Fibroblast of skin of left quadriceps (primary cell): ENCODE measurements at regions not wholly inside any gene's neighbourhood (a gene's known extent, or its start where the extent isn't known, plus 50 kb on each side); places are given as distances from the start of the nearest gene placed in this dataset.

Experiments used
- DNase-seq, 2 experiments: peaks; one replicate each; pipeline ENCODE4 v3.0.0-alpha.2; 2013; ENCODE audit warnings: low read depth in 2 of 2

DNA sequence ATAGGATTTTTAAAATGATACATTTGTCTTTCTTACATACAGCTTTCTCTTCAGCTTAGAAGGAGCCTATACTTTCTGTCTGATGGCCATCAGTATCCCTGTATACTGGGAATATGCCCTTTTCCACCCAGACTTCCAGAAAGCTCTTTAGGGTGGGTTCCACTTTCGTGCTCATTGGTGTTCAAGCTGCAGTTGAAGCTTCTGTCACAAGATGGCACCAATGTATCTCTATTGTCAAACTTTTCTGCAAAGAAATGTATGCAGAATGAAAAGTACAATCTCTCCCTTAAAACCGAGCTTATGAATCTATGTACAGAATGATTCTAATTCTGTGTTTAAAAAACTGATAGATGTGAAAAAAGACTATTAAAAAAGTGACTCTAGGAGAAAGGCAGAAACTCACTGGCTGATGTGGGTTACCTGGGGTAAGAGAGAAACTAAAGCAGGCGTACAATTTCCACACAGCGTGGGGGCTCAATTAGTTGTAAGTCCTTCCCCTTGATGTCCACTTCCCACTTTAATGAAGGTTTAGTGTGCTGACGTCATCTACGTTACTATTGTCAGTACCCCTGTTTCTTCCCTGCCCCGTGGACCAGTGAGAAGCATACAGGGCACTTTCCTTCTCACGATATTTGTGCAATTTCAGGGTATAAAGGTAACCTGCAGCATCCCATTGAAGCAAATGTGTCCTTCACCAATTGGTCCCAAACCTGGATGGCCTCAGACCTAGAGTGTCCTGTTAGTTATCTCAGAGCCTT lies 57.3 kb upstream of the TCEAL2 start:
- DNase-seq: peak; percentile 0 to 1

DNA sequence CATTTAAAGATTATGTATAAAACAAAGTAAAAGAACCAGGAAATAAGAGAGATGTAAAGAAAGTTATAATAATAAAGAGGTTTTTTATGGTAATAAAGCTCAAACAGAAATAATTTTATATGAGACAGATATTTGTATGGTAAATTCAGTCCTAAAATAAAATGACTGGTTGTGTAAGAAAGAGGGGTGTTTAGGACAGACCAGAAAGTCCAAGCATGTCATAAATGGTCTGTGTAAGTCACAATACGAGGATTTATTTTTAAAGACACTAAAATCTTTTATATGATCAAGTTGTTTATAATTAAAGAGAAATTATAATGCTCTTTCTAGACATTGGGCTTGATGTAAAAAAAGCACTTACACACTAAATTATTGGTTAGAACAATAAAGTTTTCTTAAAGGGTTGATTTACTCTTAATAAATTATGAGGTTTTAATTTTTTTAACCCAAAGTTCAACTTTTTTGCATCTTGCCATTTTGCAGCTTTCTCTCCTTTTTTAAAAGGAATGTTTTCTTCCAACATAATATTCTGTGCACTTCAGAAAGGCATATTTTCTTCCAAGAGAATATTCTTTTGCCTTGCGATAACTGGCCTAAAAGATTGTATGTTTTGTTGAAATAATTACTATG lies 61.9 kb upstream of the TCEAL2 start:
- no peak for DNase-seq

DNA sequence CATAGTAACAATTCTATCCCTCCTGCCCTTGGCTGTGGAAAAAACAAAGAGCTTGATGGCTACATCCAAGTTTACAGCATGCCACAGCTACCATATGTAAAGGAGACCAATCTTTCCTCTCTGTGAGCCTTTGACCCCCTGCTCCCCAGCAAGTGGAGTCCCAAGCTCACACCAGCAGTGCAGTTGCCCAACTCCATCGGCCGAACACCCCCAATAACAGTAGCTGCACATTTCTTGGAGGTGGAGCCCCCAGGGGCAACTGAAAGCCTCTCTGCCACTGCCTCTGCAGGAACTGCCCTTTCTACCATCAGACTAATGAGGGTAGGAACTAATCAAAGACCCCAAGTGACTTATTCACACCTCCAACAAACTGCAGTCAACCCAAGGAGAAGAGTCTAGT lies 81.0 kb upstream of the TCEAL2 start:
- DNase-seq: no peak

DNA sequence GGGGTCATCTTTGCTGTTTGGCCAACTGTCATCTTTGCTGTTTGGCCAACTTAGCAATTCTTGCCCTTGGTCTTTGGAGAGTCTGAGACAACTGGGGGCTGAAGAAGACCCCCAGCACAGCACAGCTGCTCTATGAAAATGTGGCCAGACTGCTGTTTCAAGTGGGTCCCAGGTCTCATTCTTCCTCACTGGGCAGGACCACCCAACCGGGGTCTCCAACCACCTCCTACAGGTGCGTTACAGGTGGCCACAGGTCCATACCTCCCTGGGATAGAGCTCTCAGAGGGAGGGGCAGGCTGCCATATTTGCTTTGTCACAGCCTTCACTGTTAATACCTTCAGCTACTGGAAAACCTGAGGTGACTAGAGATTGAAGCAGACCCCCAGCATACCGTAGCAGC lies 82.1 kb upstream of the TCEAL2 start:
- DNase-seq: no peak

DNA sequence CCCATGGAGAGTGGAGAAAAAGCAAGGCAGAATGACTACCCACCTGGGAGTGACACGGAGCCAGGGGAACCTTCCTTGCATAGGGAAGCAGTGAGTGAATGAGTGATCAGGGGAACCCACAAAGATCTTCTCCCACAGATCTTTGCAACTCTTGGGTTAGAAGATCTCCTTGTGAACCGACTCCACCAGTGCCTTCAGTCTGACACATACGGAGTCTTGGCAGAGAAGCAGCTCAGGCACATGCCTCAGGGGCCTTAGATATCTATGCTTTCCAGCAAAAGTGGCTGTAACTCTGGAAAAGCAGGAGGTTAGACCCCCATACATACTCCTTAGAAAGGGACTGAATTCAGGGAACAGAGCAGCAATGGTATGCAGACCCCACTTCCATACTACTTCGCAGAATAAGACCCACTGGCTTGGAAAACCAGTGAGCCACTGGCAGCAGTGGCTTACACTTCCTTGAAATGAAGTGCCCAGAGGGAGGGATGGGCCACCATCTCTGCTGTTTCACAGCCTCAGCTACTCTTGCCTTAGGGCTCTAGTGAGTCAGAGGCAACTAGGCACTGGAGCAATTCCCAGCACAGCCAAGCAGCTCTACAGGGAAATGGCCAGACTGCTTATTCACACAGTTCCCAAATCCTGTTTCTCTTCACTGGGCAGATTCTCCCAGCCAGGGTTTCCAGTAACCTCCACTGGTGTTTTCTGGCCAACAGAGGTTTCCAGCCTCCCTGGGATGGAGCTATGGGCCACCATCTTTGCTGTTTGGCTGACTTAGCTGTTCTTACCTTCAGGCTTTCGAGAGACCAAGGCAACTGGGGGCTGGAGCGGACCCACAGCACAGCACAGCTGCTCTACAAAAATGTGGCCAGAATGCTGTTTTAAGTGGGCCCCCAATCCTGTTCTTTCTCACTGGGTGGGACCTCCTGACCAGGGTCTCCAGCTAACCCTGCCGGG lies 82.8 kb upstream of the TCEAL2 start:
- DNase-seq: no peak

DNA sequence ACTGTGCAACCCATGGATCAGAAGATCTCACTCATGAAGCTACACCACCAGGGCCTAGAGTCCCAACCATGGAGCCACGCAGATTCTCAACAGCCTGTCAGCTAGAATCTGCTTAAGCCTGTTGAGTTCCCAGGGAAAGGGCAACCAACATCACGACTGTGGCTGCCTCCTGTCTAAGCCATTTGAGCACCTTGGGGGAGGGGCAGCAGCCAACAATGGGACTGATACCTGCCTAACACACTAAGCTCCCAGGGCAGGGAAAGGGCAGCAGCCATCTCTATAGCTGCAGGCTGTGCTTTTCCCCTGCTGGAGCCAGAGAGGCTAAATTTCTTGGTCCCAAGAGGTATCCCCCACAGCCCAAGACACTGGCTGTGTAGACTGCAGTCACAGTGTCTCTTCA lies 96.5 kb upstream of the TCEAL2 start:
- DNase-seq: no peak

DNA sequence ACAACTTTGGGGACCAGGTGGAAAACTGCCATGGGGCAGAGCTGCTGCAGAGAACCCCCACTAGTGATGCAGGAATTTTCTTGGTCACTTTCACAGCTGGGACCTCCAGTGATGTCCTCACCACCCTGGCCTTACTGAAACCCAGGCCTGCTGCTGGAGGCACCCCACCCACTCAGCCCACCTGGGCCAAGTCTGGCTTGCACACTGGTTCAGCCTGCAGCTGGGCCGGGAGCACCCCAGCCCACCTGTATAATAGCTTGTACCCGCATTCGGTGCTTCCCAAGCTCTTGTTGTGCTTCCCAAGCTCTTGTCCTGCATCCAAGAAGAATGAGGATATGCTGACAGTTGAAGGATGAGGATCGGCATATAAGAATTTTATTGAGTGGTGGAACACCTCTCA lies 86.4 kb upstream of the ZMAT1 start:
- DNase-seq: no peak

DNA sequence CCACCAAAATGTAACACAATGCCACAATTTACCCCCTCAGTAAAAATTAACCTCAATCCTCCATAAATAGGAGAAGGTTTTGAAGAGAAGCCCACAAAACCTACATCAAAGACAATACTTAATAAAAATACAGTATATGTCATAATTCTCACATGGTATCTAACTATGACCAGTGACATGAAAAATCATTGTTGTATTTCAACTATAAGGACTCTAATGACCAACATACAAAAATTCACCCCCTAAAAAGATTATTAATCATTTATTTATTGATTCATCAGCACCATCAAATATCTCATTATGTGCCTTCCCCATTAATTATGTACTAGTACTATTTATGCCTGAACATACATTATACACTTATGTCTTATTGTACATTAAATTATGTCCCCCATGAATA lies 77.1 kb upstream of the ZMAT1 start:
- no peak for DNase-seq

DNA sequence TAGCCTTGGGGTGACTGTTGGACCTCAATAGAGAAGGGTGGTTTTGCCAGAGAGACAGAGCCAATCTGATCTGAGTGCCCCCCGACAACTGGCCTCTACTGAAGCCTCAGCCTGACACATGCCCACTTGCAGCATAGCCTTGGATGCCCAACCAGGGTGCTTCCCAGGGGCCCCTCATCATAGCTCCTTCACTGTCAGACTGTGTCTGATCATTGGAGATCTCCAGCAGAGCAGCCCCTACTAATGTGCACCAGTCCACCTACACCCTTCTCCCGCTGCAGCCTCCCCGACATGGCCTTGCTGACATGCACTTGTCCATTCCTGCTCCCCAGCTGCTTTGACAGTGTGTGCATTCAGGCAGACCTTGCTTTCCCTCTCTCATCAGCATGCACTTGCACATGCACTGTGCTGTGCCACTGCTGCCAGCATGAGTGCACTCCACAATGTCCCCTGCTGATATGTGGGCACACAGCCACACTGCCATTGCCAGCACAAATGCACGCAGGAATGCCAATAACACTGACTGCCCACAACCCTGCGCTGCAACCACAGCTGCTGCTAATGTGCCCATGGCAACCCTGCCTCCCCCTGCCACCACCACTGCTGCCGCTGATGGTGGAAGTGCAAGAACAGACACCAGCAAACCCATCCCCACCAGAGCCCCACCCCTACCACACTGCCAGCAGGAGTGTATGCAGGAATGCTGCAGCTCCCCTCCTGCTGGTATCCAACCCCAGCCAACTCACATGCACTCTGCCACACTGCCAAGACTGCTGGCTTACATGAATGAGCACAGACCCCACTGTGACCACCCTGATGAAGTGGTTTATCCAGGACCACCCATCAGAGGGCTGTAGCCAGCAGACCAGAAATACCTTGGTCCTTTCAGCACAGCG lies 68.1 kb upstream of the ZMAT1 start:
- DNase-seq: no peak

DNA sequence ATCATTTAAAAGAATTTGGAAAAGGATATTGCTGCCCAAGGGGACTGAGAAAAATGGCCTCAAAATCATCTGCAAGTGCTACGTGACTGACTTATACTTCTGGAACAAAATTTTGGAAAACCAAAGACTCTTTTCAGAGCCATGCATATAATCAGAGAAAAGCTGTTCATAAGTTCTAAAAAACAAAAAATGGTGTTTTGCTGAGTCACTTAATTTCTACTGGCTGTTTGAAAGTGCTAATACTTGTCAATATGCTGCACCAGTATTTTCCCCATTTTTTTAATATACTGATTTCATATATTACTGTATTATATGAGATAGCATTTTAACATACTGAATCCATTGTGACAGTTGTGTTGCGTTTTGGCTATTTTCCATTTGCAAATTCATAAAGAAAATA lies 61.5 kb upstream of the ZMAT1 start:
- DNase-seq: no peak

DNA sequence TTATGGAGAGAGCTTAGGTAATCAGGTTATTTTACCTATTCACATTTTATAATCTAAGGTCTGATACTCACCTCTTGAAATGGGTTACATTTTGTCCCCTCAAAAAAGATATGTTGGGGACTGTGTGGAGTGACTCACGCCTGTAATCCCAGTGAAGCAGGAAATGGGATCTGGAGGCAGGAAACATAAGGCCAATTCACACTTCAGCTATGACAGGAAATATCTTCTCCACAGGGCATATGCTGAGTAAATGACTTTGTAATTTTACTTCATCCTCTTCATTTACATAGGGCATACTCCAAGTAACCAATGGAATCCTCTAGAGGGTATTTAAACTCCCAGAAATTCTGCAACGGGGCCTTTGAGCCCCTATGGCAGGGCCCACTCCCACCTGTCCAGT lies 54.8 kb upstream of the ZMAT1 start:
- DNase-seq: no peak
